RWPE1 (cell line): ENCODE measurements at regions not wholly inside any gene's neighbourhood (a gene's known extent, or its start where the extent isn't known, plus 50 kb on each side); places are given as distances from the start of the nearest gene placed in this dataset.

Experiments
- CTCF ChIA-PET: fragments of 350-600 bp; sonication (Branson Sonifier 250); formaldehyde crosslinking; extraction: SDS; loops from one replicate; lab custom pipeline; 2021; lab: Yijun Ruan, JAX
- POLR2A ChIA-PET: fragments of 400-600 bp; formaldehyde crosslinking; extraction: SDS; loops from one replicate; lab custom pipeline; 2020; ENCODE audit warnings: antibody characterized with exemption; ENCODE audit not compliant: low non-redundant PET; lab: Yijun Ruan, JAX
- DNase-seq: peaks from one replicate; pipeline ENCODE4 v3.0.0; 2012; ENCODE audit warnings: low spot score
- H3K27ac ChIP-seq: fragments of 450-650 bp; 2 replicates; pipeline ENCODE4 v1.5.1; 2017
- CTCF ChIP-seq: fragments of 450-650 bp; conservative IDR thresholded peaks from 2 replicates; pipeline ENCODE4 v1.5.1; 2017; ENCODE audit warnings: low read depth, mild to moderate bottlenecking

- H3K27ac ChIP-seq: no peak overlapping the region
- no peak for TF ChIP-seq CTCF
- CTCF ChIA-PET: no interaction called here
- POLR2A ChIA-PET: no interaction called here
- no peak for DNase-seq
These were observed 226.8 kb downstream of the C11orf87 start for GRCh38 chr11:109648804-109649203.

GRCh38 chr11:109654091-109654490 is 232.1 kb downstream of the C11orf87 start:
- POLR2A ChIA-PET: no interaction called here
- CTCF ChIA-PET: no interaction called here
- no peak for DNase-seq
- H3K27ac ChIP-seq: no peak overlapping the region
- TF ChIP-seq CTCF: no peak

GRCh38 chr11:109658190-109658589 is 236.2 kb downstream of the C11orf87 start:
- no peak for DNase-seq
- no peak for TF ChIP-seq CTCF
- H3K27ac ChIP-seq: no peak overlapping the region
- CTCF ChIA-PET: interaction anchor here (0.7 kb wide), 1 partner anchor 580 kb away, joined by 3 read pairs; no protein-coding TSS in a partner anchor
- POLR2A ChIA-PET: no interaction called here

- ChIA-PET CTCF (no interaction called here), POLR2A (no interaction called here)
- no peak for DNase-seq
- no peak for TF ChIP-seq CTCF
- H3K27ac ChIP-seq: no peak overlapping the region
These were observed 245.7 kb downstream of the C11orf87 start for GRCh38 chr11:109667719-109668118.

- no peak for TF ChIP-seq CTCF
- ChIA-PET POLR2A (no interaction called here), CTCF (no interaction called here)
- peak overlapping the region; percentile 74 for H3K27ac ChIP-seq
- DNase-seq: peak; percentile 4
These were observed 247.1 kb downstream of the C11orf87 start for GRCh38 chr11:109668973-109669634.

- ChIA-PET CTCF (no interaction called here), POLR2A (no interaction called here)
- H3K27ac ChIP-seq: no peak overlapping the region
- DNase-seq: no peak
- no peak for TF ChIP-seq CTCF
These were observed 255.2 kb downstream of the C11orf87 start for GRCh38 chr11:109677231-109677630.
